NCI-H510A (cell line): ENCODE measurements at regions not wholly inside any gene's neighbourhood (a gene's known extent, or its start where the extent isn't known, plus 50 kb on each side); places are given as distances from the start of the nearest gene placed in this dataset.

Source experiments
- DNase-seq: peaks from one replicate; lab custom pipeline; 2025; lab: John Stamatoyannopoulos, UW

- no peak for DNase-seq
Measured at GRCh38 chr14:101179691-101180211, 276.2 kb upstream of the RTL1 start.

- no peak for DNase-seq
Measured at GRCh38 chr14:101181446-101182313, 278.2 kb upstream of the RTL1 start.

GRCh38 chr14:101182476-101182875 lies 279.0 kb upstream of the RTL1 start:
- DNase-seq, result no peak

DNA sequence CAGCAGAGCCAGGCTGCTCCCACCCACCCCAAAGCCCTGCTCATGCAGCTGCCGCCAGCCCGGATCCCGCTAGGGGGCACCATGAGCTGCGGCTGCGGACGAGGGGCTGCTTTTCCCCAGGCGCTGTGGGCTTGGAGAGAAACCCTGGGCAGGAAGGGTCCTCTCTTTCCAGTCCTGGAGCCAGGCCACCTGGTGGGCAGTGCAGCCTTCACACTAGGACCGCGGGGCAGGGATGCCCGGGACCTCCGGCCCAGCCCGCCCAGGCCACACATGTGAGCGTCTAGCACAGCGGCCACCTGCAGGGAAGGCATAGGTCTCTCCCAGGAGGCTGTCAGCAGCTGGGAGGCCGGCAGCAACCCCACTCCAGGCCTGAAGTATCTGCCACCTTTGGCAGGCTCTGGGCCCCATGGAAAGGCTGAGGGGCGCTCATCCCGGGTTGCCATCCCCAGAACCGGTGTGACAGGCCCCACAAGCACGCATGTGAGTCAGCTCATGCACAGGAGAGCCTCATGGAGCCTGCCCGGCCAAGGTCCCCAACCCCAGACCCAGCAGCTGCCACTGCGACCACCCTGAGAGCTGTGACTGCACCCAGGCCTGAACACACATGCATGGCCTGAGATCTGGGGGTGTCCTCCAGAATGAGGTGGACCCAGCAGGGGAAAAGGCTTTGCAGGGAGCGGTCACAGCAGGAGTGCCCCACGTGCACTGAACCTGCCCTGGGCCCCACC lies 280.0 kb upstream of the RTL1 start:
- no peak for DNase-seq

GRCh38 chr14:101184104-101184455 lies 280.6 kb upstream of the RTL1 start:
- DNase-seq, result no peak

GRCh38 chr14:101184572-101184971 lies 281.1 kb upstream of the RTL1 start:
- DNase-seq, result no peak

DNA sequence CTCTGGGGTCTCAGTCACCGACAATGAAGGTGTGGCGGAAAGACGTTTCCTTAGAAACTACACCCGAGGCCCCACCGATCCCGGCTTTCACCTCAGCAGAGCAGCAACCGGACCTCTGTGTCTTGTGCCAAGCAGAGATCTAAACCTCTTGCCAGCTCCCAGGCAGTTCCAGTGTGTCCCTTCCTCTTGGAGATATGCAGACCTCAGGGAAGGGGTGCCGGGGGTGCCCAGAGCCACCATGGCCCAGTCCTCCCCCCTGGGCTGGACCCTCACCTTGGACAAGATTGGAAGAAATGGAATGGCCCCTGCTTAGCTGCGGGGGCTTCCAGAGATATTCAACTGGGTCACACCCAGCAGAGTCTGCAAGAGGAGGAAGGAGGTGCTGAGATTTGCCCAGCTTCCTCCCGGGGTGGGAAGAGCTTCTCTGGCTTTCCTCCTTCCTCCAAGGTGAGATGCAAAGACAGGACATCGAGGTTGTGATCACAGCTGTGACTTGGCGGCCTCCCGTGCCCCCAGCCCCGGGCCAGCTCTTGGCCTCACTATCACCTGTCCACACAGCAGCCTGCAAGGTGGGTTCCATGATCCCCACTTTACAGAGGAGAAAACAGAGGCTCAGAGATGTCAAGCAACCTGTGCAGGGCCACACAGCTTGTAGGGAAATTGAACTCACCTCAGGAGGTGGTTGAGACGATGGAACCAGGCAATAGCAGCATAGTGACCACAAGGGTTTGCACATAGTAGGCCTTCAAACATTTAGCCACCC lies 281.7 kb upstream of the RTL1 start:
- DNase-seq, result no peak

- DNase-seq, result no peak
Measured at GRCh38 chr14:101185946-101186345, 282.4 kb upstream of the RTL1 start.

DNA sequence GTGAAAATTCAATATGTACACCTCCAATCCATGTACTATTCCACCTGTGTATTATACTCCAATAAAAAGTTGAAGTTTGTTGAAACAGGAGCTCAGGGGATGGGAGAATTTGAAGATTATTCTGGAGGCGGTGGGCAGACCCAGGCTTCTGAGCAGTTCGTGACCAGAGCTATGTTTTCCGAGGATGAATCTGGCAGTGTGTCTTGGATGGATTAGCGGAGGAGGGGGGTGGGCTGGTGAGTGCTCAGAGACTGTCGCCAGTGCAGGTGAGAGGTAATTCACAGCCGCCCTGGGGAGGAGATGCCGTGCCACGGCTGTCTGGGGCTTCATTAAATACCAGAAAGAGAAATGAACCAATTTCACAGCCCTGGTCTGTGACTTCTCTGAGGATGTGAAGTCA lies 283.0 kb upstream of the RTL1 start:
- DNase-seq, result no peak

GRCh38 chr14:101186992-101187815 lies 283.7 kb upstream of the RTL1 start:
- DNase-seq, result no peak

DNA sequence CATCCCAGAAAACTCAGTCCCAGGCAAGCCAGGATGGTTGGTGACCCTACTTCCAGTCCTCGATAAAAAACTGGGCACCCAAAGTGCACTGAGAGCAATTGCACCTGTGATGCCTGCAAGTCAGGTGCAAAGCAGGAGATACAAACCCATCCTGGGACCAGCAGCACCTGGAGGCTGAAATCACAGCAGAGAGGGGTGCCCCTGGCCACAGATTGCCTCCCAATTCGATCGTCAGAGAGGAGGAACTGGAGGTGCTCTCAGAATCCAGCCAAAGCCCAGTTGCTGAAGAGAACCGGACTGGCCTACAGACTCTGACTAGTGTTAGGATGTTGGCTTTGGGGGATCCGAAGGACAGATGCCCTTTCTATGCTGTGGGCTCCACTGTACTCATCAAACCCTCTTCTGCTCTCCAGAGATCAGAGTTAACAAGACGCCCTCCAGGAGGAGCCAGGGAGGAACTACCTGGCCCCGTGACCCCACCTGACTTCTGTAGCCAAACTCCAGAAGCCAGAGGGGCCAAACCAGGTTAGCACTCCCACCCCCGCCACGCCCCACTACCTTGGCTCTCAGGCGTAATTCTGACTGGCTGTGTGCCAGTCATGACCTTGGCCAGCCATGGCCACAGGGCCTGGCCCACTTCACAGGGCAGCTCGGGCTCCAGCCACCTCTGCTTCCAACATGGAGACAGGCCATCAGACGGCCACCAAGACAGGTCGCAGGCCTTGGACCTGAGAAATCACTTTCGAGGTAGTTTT lies 284.5 kb upstream of the RTL1 start:
- no peak for DNase-seq

- no peak for DNase-seq
Measured at GRCh38 chr14:101188571-101188915, 285.0 kb upstream of the RTL1 start.

DNA sequence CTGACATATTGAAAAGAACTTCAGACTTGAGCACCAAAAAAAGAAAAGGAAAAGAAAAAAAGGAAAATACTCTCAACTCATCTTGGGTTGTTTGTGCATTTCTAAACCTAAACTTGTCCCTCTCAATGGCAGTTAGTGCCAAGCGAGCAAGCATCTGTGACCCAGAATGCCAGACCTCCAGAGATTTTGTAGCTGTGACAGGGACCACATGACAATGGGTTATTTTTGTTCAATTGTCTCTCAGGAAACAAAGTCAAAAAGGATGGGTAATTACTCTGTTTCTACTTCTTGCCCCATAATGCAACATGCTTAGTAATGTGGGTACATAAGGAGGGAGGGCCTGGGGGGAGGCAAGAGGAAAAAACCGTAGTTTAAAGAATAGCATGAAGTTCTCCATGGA lies 285.7 kb upstream of the RTL1 start:
- DNase-seq, result no peak

DNA sequence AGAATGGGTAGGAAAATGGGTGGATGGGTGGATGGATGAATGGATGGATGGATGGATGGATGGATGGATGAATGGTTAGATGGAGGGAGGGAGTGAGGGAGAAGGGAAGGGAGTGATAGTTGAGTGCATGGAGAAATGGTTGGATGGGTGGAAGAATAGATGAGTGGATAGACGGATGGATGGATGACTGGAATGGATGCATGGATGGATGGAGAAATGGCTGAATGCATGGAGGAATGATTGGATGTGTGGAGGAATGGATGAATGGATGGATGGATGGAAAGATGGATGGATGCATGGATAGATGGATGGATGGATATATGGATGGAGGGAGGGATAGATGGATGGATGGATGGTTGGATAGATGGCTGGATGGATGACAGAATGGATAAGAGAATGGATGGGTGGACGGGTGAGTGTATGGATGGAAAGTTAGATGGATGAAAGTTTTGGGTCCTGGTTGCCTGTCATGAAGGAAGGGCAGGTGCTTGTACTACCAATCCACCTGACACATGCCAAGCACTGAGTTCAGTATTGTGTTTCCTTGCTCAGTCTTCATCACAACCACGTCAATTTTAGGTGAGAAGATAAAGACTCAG lies 286.5 kb upstream of the RTL1 start:
- no peak for DNase-seq

DNA sequence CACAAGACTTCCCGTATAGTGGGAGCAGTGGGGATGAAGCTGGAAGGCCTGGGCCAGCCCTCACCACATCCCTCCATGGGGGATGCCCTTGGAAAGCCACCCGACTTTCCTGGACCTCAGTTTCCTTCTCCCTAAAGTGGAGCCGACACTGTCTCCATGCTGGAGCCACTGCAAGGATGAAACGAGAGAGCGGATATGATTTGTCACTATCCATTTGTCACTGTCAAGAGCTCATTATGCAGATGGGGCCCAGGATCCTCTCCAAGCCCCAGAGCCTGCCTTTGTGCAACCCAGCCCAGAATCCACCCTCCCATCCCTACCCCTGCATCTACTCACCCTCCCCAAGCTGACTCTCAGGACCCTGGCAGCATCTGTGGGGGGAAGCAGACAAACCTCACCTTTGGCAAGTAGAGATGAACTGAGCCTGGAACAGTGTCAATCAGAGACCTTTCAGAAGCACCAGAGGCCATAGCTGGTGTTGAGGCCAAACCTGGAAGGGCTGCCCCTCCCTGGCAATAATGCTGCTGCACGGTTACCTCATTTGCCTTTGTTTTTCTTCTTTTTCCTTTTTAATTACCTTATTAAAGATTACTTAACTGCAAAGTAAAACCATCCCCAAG lies 287.7 kb upstream of the RTL1 start:
- no peak for DNase-seq

DNA sequence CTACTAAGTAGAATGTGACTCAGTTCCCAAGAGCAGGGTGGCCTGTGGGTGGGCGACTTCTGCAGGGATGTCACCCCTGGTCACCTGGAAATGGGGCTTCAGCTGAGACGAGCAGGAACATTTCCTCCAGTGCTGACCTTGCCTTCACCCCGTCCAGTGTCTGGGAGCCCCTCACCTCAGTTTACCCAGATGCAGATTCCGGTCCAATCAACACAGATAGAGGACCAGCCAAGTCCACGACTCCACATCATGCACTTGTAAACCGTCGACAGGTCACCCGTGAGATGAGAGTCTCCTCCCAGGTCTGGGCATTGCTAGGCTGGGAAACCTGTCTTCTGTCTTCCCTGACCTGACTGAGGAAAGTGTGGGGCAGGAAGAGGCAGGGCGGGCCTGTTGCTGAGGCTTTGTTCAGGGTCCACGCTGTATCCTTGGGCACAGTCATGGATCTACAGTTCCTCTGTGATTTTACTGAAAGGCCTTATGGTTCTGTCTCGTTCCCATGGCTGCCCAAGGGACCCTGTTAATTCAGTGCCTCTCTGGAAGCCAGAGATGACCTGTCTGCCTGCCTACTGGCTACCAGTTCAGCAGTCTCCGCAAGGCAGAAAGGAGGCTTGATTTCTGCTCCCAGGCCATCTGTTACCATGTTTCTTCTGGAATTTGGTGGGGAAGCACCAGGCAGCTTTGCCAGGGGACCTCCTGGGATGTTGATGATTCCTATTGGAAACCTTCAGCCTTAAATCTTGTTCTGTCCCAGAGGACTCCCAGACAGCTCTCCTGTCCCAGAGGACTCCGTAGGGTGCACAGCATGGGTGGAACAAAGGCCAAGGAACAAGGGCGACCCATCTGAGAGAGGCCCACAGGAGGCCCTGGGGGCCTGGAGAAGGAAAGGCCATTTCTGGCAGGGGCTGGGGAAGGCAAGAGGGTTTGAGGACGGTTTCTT lies 288.5 kb upstream of the RTL1 start:
- no peak for DNase-seq

- no peak for DNase-seq
Measured at GRCh38 chr14:101192661-101193000, 289.1 kb upstream of the RTL1 start.

DNA sequence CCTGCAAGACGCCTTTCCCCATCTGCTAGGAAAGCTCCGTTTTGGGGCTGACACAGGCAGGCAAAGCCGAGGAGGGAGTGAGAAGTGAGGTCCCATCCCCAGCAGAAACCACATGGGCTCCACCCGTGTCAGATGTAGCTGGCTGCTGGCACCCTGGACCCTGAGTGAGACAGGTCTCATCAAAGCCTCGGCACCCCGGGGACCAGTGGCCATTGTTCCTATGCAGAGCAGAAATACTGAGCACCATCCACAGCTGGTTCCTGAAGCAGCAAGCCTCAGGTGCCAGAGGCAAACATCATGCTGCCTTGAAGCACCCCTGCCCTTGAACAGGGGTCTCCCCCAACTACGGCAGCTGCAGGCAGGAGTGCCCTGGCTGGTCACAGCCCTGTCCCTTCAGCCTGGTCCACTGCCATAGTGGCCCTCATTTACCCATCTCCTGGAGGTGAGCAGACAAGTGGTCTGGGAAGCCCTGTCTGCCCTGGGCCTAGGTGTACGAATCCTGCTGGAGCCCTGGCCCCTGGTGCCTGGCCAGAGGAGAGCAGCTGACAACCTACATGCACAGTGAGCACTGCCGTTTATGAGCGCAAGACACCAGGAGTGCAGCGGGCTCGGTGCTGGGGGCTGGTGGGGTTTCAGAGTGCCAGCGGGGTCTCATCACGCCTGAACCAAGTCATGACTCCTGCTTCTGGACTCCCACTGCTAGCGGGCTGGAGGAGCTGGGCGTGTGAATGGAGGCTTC lies 289.8 kb upstream of the RTL1 start:
- DNase-seq, result no peak
